Glutamatergic neuron (in vitro differentiated cells): ENCODE measurements at regions not wholly inside any gene's neighbourhood (a gene's known extent, or its start where the extent isn't known, plus 50 kb on each side); places are given as distances from the start of the nearest gene placed in this dataset.

Source experiments
- DNase-seq: peaks from one replicate; pipeline ENCODE4 v3.0.0; 2022
- H3K27ac Mint-ChIP-seq: one replicate; pipeline ENCODE4 v1.8.0; 2020; ENCODE audit warnings: mild to moderate bottlenecking, mixed read lengths, inconsistent platforms; ENCODE audit not compliant: unreplicated experiment
- H3K27me3 Mint-ChIP-seq: one replicate; pipeline ENCODE4 v1.8.0; 2020; ENCODE audit warnings: mild to moderate bottlenecking, moderate library complexity, mixed read lengths, inconsistent platforms; ENCODE audit not compliant: unreplicated experiment
- H3K36me3 Mint-ChIP-seq: one replicate; pipeline ENCODE4 v1.8.0; 2020; ENCODE audit warnings: mild to moderate bottlenecking, mixed read lengths, inconsistent platforms; ENCODE audit not compliant: unreplicated experiment
- H3K4me1 Mint-ChIP-seq: one replicate; pipeline ENCODE4 v1.8.0; 2020; ENCODE audit warnings: mild to moderate bottlenecking, low read depth, mixed read lengths, inconsistent platforms; ENCODE audit not compliant: unreplicated experiment
- H3K4me3 Mint-ChIP-seq: one replicate; pipeline ENCODE4 v1.8.0; 2020; ENCODE audit warnings: mild to moderate bottlenecking, mixed read lengths, inconsistent platforms; ENCODE audit not compliant: unreplicated experiment
- H3K9me3 Mint-ChIP-seq: one replicate; pipeline ENCODE4 v1.8.0; 2020; ENCODE audit warnings: mild to moderate bottlenecking, moderate library complexity, mixed read lengths, inconsistent platforms; ENCODE audit not compliant: unreplicated experiment
- TF ChIP-seq, protein P1 (sequence below): fragments of 200-600 bp; sonication (generic); IDR thresholded peaks from one replicate; pipeline ENCODE4 v1.5.0; 2021; ENCODE audit not compliant: partially characterized antibody, unreplicated experiment

DNA sequence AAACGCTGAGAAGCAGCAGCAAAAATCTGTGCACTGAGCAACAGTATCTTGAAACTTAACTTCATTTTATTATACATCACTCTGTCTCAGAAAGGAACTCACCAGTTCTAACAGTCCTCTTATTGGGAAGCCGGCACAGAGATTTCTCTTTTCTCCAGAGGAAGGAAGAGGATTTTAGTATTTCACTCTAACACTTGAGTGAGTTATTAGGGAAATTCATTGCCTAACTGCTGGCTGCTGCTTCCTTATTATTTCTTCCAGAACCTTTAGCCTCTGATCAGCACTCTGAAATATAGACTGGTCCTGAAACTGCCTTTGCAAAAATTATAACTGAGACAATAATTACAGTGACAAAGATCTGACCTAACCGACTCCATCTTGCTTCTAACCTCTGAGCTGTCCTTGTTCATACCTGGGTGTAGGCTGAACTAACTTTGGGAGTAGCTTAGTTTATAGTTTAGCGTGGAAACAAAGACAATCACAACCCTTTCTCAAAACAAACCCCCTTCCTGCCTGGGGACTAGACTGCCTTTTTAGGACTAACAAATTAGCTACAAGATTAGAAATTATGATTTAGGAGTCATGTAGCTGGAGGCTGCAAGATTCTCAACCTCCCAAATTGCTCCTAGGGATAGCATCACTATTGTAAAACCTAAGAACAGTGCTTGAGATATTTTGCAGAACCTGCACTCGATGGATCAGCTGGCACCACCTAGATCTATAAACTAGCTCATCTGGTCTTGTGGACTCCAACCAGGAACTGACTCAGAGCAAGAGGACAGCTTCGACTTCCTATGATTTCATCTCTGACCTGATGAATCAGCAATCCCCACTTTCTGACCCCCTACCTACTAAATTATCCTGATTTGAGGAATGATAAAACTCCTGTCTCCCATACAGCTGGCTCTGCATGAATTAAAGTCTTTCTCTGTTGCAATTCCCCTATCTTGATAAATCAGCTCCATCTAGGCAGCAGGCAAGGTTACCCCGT is 117.5 kb downstream of the DYRK2 start:
- Mint-ChIP-seq H3K27me3 (no peaks in the 10 kb centered on the region), H3K4me1 (peaks cover 6% of the 10 kb centered on the region), H3K36me3 (no peaks in the 10 kb centered on the region), H3K27ac (no peak overlapping the region), H3K9me3 (peaks cover 3% of the 10 kb centered on the region), H3K4me3 (no peak overlapping the region)
- DNase-seq, result no peak
- TF ChIP-seq, protein P1, sequence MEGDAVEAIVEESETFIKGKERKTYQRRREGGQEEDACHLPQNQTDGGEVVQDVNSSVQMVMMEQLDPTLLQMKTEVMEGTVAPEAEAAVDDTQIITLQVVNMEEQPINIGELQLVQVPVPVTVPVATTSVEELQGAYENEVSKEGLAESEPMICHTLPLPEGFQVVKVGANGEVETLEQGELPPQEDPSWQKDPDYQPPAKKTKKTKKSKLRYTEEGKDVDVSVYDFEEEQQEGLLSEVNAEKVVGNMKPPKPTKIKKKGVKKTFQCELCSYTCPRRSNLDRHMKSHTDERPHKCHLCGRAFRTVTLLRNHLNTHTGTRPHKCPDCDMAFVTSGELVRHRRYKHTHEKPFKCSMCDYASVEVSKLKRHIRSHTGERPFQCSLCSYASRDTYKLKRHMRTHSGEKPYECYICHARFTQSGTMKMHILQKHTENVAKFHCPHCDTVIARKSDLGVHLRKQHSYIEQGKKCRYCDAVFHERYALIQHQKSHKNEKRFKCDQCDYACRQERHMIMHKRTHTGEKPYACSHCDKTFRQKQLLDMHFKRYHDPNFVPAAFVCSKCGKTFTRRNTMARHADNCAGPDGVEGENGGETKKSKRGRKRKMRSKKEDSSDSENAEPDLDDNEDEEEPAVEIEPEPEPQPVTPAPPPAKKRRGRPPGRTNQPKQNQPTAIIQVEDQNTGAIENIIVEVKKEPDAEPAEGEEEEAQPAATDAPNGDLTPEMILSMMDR, result no peak

DNA sequence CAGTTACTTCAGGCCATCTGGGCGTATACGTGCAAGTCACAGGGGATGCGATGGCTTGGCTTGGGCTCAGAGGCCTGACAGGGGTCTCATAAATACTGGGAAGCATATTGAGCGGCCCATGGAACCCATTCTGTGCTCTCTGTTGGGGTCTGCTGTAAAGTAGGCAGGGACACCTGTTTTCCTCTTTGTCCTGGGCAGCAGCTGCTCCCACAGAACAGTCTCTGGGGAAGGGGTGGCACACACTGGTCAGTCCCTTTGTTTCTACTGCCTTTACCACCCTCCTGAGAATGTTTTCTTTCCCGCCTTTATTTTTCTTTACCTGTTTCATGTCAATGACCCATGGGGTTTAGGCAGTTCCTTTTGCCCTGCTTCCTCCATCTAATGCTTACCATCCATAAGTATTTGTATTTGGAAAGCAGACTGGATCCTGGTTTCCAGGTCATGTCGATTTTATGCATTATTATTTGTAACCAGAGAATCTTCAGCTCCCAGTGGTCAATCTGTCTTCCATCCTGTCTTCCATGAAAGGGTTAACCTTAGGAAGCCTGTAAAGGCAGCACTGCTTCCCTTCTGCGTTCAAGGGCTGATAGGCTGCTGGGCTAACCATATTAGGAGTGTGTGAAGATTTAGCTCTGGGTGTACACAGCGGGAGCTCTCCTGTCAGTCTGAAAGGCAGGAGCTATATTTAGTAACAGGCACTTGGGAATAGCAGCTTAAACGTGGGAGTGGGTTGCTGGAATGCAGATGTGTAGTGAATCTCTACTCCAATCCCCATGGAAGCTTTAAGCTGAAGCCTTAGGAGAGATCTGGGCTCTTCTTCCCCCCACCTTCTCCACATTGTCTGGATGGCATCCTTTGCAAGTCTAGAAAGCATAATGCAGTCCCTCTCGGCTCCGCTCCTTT is 124.0 kb downstream of the DYRK2 start:
- peaks cover 3% of the 10 kb centered on the region for H3K9me3 Mint-ChIP-seq

GRCh38 chr12:67773896-67774295 is 125.4 kb downstream of the DYRK2 start:
- peaks cover 3% of the 10 kb centered on the region for H3K9me3 Mint-ChIP-seq
- TF ChIP-seq, protein P1, result no peak
- H3K4me1 Mint-ChIP-seq, result peaks cover 15% of the 10 kb centered on the region
- H3K4me3 Mint-ChIP-seq, result no peak overlapping the region
- H3K27me3 Mint-ChIP-seq, result no peaks in the 10 kb centered on the region
- H3K27ac Mint-ChIP-seq, result no peak overlapping the region
- no peaks in the 10 kb centered on the region for H3K36me3 Mint-ChIP-seq
- DNase-seq, result no peak

More for the DNA sequence above, 124.0 kb downstream of the DYRK2 start:
- H3K27me3 Mint-ChIP-seq, result no peaks in the 10 kb centered on the region
- H3K27ac Mint-ChIP-seq, result no peak overlapping the region
- no peaks in the 10 kb centered on the region for H3K36me3 Mint-ChIP-seq
- peaks cover 15% of the 10 kb centered on the region for H3K4me1 Mint-ChIP-seq
- TF ChIP-seq, protein P1, result no peak
- DNase-seq, result peak; percentile 44
- H3K4me3 Mint-ChIP-seq, result peak overlapping the region; percentile 47

- Mint-ChIP-seq H3K27me3 (no peaks in the 10 kb centered on the region), H3K27ac (no peak overlapping the region), H3K9me3 (peaks cover 3% of the 10 kb centered on the region), H3K4me1 (peaks cover 15% of the 10 kb centered on the region), H3K4me3 (no peak overlapping the region), H3K36me3 (no peaks in the 10 kb centered on the region)
- TF ChIP-seq, protein P1, result no peak
- no peak for DNase-seq
Observed at GRCh38 chr12:67774983-67775587, 126.5 kb downstream of the DYRK2 start.
